ENCODE measurements at regions not wholly inside any gene's neighbourhood (a gene's known extent, or its start where the extent isn't known, plus 50 kb on each side); places are given as distances from the start of the nearest gene placed in this dataset.

DNA sequence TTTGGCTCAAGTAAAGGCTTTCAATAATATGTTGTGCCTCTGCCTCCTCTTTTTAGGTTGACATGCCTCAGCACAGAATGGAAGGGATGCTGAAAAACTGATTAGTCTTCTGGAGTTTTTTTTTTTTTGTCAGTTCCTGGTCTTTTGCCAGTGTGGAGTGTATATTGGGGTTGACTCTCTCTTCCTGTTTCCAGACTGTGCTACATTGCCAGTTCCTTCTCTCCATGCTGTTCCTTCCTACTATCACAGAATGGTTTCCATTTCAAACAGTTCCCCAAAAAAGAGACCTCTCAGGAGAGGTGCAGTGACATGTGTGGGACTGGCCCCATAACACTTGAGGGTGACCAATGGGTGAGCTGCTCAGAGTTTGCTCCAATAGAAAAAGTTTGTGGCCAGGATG is 101.7 kb upstream of the ETV3 start:
- H3K27ac ChIP-seq (ENCODE audit: low read depth, low read length, poor library complexity, severe bottlenecking) = no peak overlapping the region
- no peaks in the 10 kb centered on the region for H3K36me3 ChIP-seq (ENCODE audit: insufficient read depth, low read length, poor library complexity, severe bottlenecking)
- CTCF ChIA-PET = no interaction called here
- H3K9me3 ChIP-seq (ENCODE audit: low read depth, low read length, poor library complexity, severe bottlenecking) = no peaks in the 10 kb centered on the region
- peaks cover 36% of the 10 kb centered on the region for H3K27me3 ChIP-seq (replicated peaks; ENCODE audit: insufficient read depth, low read depth, low read length, poor library complexity)
- POLR2A ChIA-PET (ENCODE audit: low non-redundant PET) = no interaction called here
- DNase-seq (ENCODE audit: low spot score) = no peak
- no peaks in the 10 kb centered on the region for H3K4me1 ChIP-seq (ENCODE audit: insufficient read depth, low read length, poor library complexity, severe bottlenecking)
- BruUV-seq (replicated peaks) = no TSS peak
- TF ChIP-seq, protein P1, sequence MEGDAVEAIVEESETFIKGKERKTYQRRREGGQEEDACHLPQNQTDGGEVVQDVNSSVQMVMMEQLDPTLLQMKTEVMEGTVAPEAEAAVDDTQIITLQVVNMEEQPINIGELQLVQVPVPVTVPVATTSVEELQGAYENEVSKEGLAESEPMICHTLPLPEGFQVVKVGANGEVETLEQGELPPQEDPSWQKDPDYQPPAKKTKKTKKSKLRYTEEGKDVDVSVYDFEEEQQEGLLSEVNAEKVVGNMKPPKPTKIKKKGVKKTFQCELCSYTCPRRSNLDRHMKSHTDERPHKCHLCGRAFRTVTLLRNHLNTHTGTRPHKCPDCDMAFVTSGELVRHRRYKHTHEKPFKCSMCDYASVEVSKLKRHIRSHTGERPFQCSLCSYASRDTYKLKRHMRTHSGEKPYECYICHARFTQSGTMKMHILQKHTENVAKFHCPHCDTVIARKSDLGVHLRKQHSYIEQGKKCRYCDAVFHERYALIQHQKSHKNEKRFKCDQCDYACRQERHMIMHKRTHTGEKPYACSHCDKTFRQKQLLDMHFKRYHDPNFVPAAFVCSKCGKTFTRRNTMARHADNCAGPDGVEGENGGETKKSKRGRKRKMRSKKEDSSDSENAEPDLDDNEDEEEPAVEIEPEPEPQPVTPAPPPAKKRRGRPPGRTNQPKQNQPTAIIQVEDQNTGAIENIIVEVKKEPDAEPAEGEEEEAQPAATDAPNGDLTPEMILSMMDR (conservative IDR thresholded peaks at IDR 0.05; ENCODE audit: low read depth, low read length) = no peak
- TF ChIP-seq EZH2 (IDR thresholded peaks at IDR 0.05; ENCODE audit: borderline replicate concordance, low read depth, low read length, poor library complexity, severe bottlenecking) = no peak
- intact Hi-C loops (cut with micrococcal nuclease; ENCODE audit: unreplicated experiment) = no loop called here
- no peak overlapping the region for H3K4me3 ChIP-seq (ENCODE audit: low read depth, low read length, poor library complexity, severe bottlenecking)

DNA sequence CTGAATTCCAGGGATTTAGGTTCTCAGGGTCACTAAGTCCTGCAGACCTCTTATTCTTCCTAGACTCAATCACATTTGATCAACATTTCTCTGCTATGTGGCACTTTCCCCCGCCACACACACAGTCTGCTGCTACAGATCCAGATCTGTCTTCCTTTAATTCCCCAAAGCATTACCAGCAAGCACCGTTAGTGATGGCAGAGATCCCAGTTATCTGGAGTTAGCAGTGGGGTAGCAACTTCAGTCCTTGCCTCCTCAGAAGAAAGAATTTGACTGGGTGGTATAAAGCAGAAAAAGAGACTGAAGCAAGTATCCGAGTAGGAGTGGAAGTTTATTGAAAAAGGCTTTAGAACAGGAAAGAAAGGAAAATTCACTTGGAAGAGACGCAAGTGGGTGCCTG is 100.4 kb upstream of the ETV3 start:
- intact Hi-C loops (cut with micrococcal nuclease; ENCODE audit: unreplicated experiment) = no loop called here
- H3K36me3 ChIP-seq (ENCODE audit: insufficient read depth, low read length, poor library complexity, severe bottlenecking) = no peaks in the 10 kb centered on the region
- H3K4me3 ChIP-seq (ENCODE audit: low read depth, low read length, poor library complexity, severe bottlenecking) = no peak overlapping the region
- peaks cover 36% of the 10 kb centered on the region for H3K27me3 ChIP-seq (replicated peaks; ENCODE audit: insufficient read depth, low read depth, low read length, poor library complexity)
- CTCF ChIA-PET = no interaction called here
- BruUV-seq (replicated peaks) = no TSS peak
- POLR2A ChIA-PET (ENCODE audit: low non-redundant PET) = no interaction called here
- no peaks in the 10 kb centered on the region for H3K4me1 ChIP-seq (ENCODE audit: insufficient read depth, low read length, poor library complexity, severe bottlenecking)
- no peak overlapping the region for H3K27ac ChIP-seq (ENCODE audit: low read depth, low read length, poor library complexity, severe bottlenecking)
- DNase-seq (ENCODE audit: low spot score) = no peak
- H3K9me3 ChIP-seq (ENCODE audit: low read depth, low read length, poor library complexity, severe bottlenecking) = no peaks in the 10 kb centered on the region
- TF ChIP-seq, protein P1 (conservative IDR thresholded peaks at IDR 0.05; ENCODE audit: low read depth, low read length) = no peak
- TF ChIP-seq EZH2 (IDR thresholded peaks at IDR 0.05; ENCODE audit: borderline replicate concordance, low read depth, low read length, poor library complexity, severe bottlenecking) = no peak

DNA sequence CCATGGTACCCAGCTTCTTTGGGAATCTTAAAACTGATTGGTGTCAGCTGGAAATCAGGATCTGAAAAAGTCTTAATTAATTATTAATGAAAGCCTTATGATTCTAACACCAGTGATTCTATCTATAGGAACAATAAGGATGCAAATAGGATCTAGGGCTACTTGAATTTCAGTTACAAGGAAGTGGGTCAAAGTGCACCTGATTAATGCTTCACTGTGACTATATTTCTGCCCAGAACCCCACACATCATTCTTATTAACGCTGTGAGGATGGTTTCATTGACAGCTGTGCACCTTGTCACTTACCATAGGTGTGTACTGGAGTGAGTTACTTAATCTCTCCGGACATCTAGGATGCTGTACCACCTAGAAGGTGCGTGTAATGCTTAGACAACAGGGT is 99.8 kb upstream of the ETV3 start:
- no peak overlapping the region for H3K4me3 ChIP-seq (ENCODE audit: low read depth, low read length, poor library complexity, severe bottlenecking)
- TF ChIP-seq EZH2 (IDR thresholded peaks at IDR 0.05; ENCODE audit: borderline replicate concordance, low read depth, low read length, poor library complexity, severe bottlenecking) = no peak
- TF ChIP-seq, protein P1 (conservative IDR thresholded peaks at IDR 0.05; ENCODE audit: low read depth, low read length) = no peak
- DNase-seq (ENCODE audit: low spot score) = no peak
- ChIA-PET CTCF (no interaction called here), POLR2A (ENCODE audit: low non-redundant PET) (no interaction called here)
- H3K9me3 ChIP-seq (ENCODE audit: low read depth, low read length, poor library complexity, severe bottlenecking) = no peaks in the 10 kb centered on the region
- intact Hi-C loops (cut with micrococcal nuclease; ENCODE audit: unreplicated experiment) = no loop called here
- no peaks in the 10 kb centered on the region for H3K4me1 ChIP-seq (ENCODE audit: insufficient read depth, low read length, poor library complexity, severe bottlenecking)
- no TSS peak for BruUV-seq (replicated peaks)
- H3K27me3 ChIP-seq (replicated peaks; ENCODE audit: insufficient read depth, low read depth, low read length, poor library complexity) = peaks cover 36% of the 10 kb centered on the region
- H3K27ac ChIP-seq (ENCODE audit: low read depth, low read length, poor library complexity, severe bottlenecking) = no peak overlapping the region
- H3K36me3 ChIP-seq (ENCODE audit: insufficient read depth, low read length, poor library complexity, severe bottlenecking) = no peaks in the 10 kb centered on the region
